Psoas muscle (tissue), 7 donors: ENCODE measurements at regions not wholly inside any gene's neighbourhood (a gene's known extent, or its start where the extent isn't known, plus 50 kb on each side); places are given as distances from the start of the nearest gene placed in this dataset.

Source experiments
- ATAC-seq, 4 donors: fragments of 200-7000 bp; cut with Tn5 transposase; one replicate each; pipeline ENCODE4 v1.9.1; 2020; ENCODE audit warnings: moderate library complexity in 3 of 4, mild to moderate bottlenecking in 2 of 4
- DNase-seq, 2 donors: peaks; one replicate each; pipeline ENCODE4 v3.0.0-alpha.2; 2020
- H3K27ac ChIP-seq: fragments of 200-600 bp; one replicate; pipeline ENCODE4 v1.8.0; 2022
- H3K27me3 ChIP-seq, 3 donors: fragments of 200-600 bp in 1 of 3; one replicate each; pipeline versions ENCODE4 v1.6.1 to v1.8.0; 2013 to 2022; ENCODE audit warnings: low read length in 2 of 3, mild to moderate bottlenecking in 2 of 3, moderate library complexity in 1 of 3; ENCODE audit not compliant: insufficient read depth in 3 of 3
- H3K36me3 ChIP-seq, 2 donors: fragments of 200-600 bp in 1 of 2; one replicate each; pipeline versions ENCODE4 v1.6.1 to v1.8.0; 2013 to 2022; ENCODE audit warnings: low read depth in 1 of 2, mild to moderate bottlenecking in 1 of 2, moderate library complexity in 1 of 2; ENCODE audit not compliant: insufficient read depth in 1 of 2
- H3K4me1 ChIP-seq: fragments of 200-600 bp; one replicate; pipeline ENCODE4 v1.8.0; 2022
- H3K4me3 ChIP-seq: fragments of 200-600 bp; one replicate; pipeline ENCODE4 v1.8.0; 2022; ENCODE audit warnings: mild to moderate bottlenecking
- H3K9me3 ChIP-seq: fragments of 200-600 bp; one replicate; pipeline ENCODE4 v1.8.0; 2022
- WGBS, 3 donors: extraction: QIAGEN DNeasy Blood & Tissue Kit; methylation state at CpG; one replicate each; pipeline versions ENCODE4 v1.1.6 to v1.1.7; 2013; 5-methylcytosine and 5-hydroxymethylcytosine counted together
- intact Hi-C, 2 donors: fragments of 100-400 bp; cut with DNase I; formaldehyde crosslinking; loops; one replicate each; pipeline versions ENCODE4 v1.11.0 to v1.14.2; 2022
- TF ChIP-seq, protein P1 (sequence below): fragments of 200-600 bp; IDR thresholded peaks from one replicate; pipeline ENCODE4 v1.8.0; 2022; ENCODE audit warnings: antibody characterized with exemption
- donor health status: healthy with polysubstance abuse.
- donor health status: DM: no; HTN: no; CAD: no; lungs with moderate emphysema.
- donor health status: Bipolar disorder and iron deficiency.
- donor health status: healthy.
- donor health status: DM: yes; HTN: yes; CAD: no.
- donor health status: DM: no; HTN: no; CAD: no.
- donor health status: DM: yes; HTN: yes; CAD: no.

DNA sequence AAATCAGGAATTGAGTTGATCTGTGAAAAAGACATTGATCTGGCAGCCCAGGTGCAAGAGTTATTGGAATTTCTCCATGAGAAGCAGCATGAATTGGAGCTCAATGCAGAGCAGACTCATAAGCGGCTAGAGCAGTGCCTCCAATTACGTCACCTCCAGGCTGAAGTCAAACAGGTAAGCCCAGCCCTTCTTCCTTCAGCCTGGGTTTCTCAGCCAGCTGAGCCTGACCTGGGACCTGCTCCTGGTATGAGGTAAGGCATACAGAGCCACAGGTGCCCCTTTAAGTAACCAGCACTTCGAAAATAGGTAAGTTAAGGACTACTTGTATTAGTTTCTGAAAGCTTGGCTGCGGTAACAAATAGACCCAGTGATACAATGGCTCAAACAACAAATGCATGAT lies 307.4 kb upstream of the UMPS start:
- intact Hi-C loops, result no loop called here
- Histone ChIP-seq H3K9me3 (no peaks in the 10 kb centered on the region), H3K36me3 (peaks cover 0 to 46% of the 10 kb centered on the region in 2 donors), H3K27me3 (no peaks in the 10 kb centered on the region), H3K4me1 (no peaks in the 10 kb centered on the region), H3K4me3 (no peak overlapping the region), H3K27ac (no peak overlapping the region)
- TF ChIP-seq, protein P1, sequence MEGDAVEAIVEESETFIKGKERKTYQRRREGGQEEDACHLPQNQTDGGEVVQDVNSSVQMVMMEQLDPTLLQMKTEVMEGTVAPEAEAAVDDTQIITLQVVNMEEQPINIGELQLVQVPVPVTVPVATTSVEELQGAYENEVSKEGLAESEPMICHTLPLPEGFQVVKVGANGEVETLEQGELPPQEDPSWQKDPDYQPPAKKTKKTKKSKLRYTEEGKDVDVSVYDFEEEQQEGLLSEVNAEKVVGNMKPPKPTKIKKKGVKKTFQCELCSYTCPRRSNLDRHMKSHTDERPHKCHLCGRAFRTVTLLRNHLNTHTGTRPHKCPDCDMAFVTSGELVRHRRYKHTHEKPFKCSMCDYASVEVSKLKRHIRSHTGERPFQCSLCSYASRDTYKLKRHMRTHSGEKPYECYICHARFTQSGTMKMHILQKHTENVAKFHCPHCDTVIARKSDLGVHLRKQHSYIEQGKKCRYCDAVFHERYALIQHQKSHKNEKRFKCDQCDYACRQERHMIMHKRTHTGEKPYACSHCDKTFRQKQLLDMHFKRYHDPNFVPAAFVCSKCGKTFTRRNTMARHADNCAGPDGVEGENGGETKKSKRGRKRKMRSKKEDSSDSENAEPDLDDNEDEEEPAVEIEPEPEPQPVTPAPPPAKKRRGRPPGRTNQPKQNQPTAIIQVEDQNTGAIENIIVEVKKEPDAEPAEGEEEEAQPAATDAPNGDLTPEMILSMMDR, result no peak
- ATAC-seq (no peak), DNase-seq (no peak)
- WGBS, 3 donors, result 92 to 94% (median 93%) methylated on average over 4 of the region's 4 CpGs

GRCh38 chr3:124424396-124424795 lies 305.9 kb upstream of the UMPS start:
- intact Hi-C loops, result no loop called here
- H3K4me1 ChIP-seq, result no peaks in the 10 kb centered on the region
- H3K4me3 ChIP-seq, result no peak overlapping the region
- H3K27me3 ChIP-seq, result no peaks in the 10 kb centered on the region
- DNase-seq (no peak), ATAC-seq (no peak)
- TF ChIP-seq, protein P1, result no peak
- no peak overlapping the region for H3K27ac ChIP-seq
- peaks cover 0 to 41% of the 10 kb centered on the region in 2 donors for H3K36me3 ChIP-seq
- no peaks in the 10 kb centered on the region for H3K9me3 ChIP-seq
- 79 to 90% (median 84%) methylated on average over 2 of the region's 2 CpGs for WGBS, 3 donors

DNA sequence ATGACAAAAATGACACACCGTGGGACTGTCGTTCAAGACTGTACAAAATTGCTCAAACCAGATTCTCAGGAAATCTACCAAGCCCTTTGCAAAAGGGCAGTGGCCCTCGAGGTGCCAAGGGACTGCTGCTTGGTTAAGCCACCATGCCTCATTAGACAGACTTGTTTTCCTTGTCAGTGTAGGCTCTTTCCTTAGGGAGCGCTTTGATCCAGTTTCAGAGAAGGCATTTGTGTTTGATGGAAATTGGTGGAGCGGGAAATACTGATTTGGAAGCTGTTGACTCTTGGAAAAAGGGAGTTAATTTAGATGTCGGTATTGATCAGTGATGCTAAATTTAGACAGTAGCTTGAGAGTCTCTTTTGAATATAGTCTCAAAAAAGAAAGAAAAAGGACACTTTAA lies 304.3 kb upstream of the UMPS start:
- H3K27me3 ChIP-seq, result no peaks in the 10 kb centered on the region
- no peaks in the 10 kb centered on the region for H3K9me3 ChIP-seq
- intact Hi-C loops, result no loop called here
- no peaks in the 10 kb centered on the region for H3K4me1 ChIP-seq
- no peak overlapping the region for H3K27ac ChIP-seq
- TF ChIP-seq, protein P1, result no peak
- no peak for ATAC-seq
- peaks cover 0 to 37% of the 10 kb centered on the region in 2 donors for H3K36me3 ChIP-seq
- no peak for DNase-seq
- no peak overlapping the region for H3K4me3 ChIP-seq
- 87 to 88% (median 88%) methylated on average over 6 of the region's 6 CpGs for WGBS, 3 donors

DNA sequence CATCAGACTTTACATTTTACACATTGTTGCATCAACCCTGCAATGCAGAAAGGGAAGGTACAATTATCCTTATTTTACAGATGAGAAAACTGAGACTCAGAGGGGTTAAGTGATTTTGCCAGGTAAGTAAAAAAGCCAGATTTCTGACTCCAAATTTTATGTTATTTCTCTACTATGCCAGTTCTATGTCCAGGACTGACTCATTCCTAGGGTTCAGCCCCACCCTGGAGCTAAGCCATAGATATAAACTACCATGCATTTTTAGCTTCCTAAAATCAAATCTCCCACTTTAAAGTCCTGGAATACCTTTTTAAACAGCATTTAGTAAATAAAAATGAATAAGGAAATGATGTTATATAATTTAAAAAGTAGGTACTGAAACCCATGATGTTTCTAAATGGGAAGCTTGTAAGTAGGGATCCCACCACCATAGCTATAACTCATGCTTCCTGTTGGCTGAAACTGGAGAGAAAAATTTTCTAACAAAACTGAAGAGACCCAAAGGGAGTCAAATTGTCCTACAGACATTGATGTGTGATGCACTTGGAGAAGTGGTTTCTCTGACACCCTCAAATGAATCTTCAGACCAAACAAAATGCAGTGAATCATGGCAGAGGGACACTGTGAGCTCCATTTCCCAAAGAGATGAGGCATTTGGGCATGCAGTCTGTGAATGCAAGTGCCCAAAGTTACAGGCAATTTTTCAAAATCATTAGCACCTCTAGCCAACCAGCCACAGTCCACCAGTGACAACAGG lies 301.7 kb upstream of the UMPS start:
- no peak overlapping the region for H3K27ac ChIP-seq
- ATAC-seq, result no peak
- TF ChIP-seq, protein P1, result no peak
- H3K27me3 ChIP-seq, result no peaks in the 10 kb centered on the region
- no peak for DNase-seq
- H3K36me3 ChIP-seq, result peaks cover 0 to 25% of the 10 kb centered on the region in 2 donors
- H3K9me3 ChIP-seq, result no peaks in the 10 kb centered on the region
- H3K4me1 ChIP-seq, result no peaks in the 10 kb centered on the region
- H3K4me3 ChIP-seq, result no peak overlapping the region
- intact Hi-C loops, result no loop called here
